ENCODE measurements at regions not wholly inside any gene's neighbourhood (a gene's known extent, or its start where the extent isn't known, plus 50 kb on each side); places are given as distances from the start of the nearest gene placed in this dataset.

DNA sequence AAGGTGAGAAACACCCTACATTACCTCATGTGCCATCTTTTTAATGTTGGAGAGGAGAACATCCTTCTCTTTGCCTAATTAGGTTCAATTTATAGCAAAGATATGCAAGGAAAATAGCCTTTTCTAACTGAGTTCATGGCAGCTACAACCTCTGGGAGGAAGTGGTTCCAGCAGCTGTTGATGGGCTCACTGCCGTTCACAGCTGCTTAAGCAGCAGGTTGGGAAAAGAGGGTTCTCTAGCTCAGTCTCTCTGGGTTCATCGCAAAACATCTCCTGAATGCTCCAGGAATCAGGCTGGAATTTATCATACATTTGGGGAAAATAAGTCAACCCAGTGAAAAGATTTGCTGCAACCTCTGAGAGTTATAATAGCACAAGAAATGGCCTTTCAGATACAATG lies 115.1 kb downstream of the UNC5CL start:
- no peak overlapping the region for H3K9ac ChIP-seq (ENCODE audit: low read depth, low read length)
- no peak overlapping the region for H3K4me2 ChIP-seq (ENCODE audit: low read length)
- H3K27me3 ChIP-seq (ENCODE audit: control insufficient read depth, insufficient read depth, low read length) = peaks cover 10% of the 10 kb centered on the region
- H3K36me3 ChIP-seq (ENCODE audit: insufficient read depth, low read length) = no peaks in the 10 kb centered on the region
- H3K4me3 ChIP-seq (ENCODE audit: low read length) = no peak overlapping the region
- no peaks in the 10 kb centered on the region for H3K9me3 ChIP-seq (replicated peaks; ENCODE audit: low read length)
- H3K4me1 ChIP-seq (ENCODE audit: control insufficient read depth, insufficient read depth, low read length) = no peaks in the 10 kb centered on the region

DNA sequence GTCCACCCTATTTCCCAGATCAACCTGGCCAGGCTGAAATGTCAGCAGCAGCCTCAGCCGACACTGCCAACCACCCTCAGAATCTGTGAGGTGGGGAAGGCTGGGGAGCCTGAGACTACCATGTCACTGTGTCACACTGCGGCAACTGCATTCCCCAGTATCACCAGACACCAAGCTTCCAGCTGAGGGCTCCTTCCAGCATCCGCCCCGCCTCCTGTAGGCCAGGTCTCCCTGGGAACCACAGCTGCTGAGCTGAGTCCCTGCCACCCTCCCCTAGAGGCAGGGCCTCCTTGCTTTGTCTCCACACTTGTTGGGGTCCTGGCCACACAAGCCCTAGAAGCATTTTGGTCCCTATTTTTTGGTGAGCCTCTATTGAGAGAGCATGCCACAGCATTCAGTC lies 115.7 kb downstream of the UNC5CL start:
- Histone ChIP-seq H3K4me3 (ENCODE audit: low read length) (no peak overlapping the region), H3K27me3 (ENCODE audit: control insufficient read depth, insufficient read depth, low read length) (peaks cover 10% of the 10 kb centered on the region), H3K36me3 (ENCODE audit: insufficient read depth, low read length) (no peaks in the 10 kb centered on the region), H3K9ac (ENCODE audit: low read depth, low read length) (no peak overlapping the region), H3K9me3 (replicated peaks; ENCODE audit: low read length) (no peaks in the 10 kb centered on the region), H3K4me2 (ENCODE audit: low read length) (no peak overlapping the region), H3K4me1 (ENCODE audit: control insufficient read depth, insufficient read depth, low read length) (no peaks in the 10 kb centered on the region)

GRCh38 chr6:40922281-40922680 lies 116.7 kb downstream of the UNC5CL start:
- no peak overlapping the region for H3K4me3 ChIP-seq (ENCODE audit: low read length)
- no peaks in the 10 kb centered on the region for H3K36me3 ChIP-seq (ENCODE audit: insufficient read depth, low read length)
- H3K9me3 ChIP-seq (replicated peaks; ENCODE audit: low read length) = no peaks in the 10 kb centered on the region
- no peaks in the 10 kb centered on the region for H3K4me1 ChIP-seq (ENCODE audit: control insufficient read depth, insufficient read depth, low read length)
- H3K9ac ChIP-seq (ENCODE audit: low read depth, low read length) = no peak overlapping the region
- H3K27me3 ChIP-seq (ENCODE audit: control insufficient read depth, insufficient read depth, low read length) = peaks cover 14% of the 10 kb centered on the region
- H3K4me2 ChIP-seq (ENCODE audit: low read length) = no peak overlapping the region

DNA sequence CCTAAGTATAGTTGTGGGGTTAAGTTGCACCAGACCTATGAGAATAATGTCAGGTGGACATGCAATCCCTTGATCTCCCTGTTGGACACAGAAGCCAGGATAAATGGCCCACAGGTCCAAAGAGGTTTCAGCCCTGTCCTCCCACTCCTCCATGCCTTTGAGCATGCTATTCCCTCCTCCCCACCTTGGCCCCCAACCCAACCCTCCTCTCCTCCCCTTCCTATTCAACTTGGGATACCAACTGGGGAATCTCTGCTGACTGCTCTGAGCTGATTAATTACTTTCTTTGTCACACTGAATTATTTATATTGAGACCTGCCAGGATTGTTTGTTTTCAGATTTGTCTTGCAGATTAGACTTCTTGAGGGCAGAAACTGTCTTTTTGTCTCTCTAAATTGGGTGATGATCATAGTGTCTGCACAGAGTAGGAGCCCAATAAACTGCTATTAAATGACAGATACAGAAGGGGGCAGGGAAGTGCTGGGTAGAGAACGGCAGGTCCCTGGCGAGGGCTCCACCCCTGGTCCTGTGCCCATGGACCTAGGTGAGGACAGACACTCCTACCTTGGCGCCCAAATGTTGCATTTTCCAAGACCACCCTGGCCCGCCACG lies 120.9 kb downstream of the UNC5CL start:
- Histone ChIP-seq H3K4me2 (ENCODE audit: low read length) (no peak overlapping the region), H3K9ac (ENCODE audit: low read depth, low read length) (no peak overlapping the region), H3K9me3 (replicated peaks; ENCODE audit: low read length) (no peaks in the 10 kb centered on the region), H3K4me3 (ENCODE audit: low read length) (no peak overlapping the region), H3K36me3 (ENCODE audit: insufficient read depth, low read length) (no peaks in the 10 kb centered on the region), H3K4me1 (ENCODE audit: control insufficient read depth, insufficient read depth, low read length) (no peaks in the 10 kb centered on the region), H3K27me3 (ENCODE audit: control insufficient read depth, insufficient read depth, low read length) (peaks cover 16% of the 10 kb centered on the region)

DNA sequence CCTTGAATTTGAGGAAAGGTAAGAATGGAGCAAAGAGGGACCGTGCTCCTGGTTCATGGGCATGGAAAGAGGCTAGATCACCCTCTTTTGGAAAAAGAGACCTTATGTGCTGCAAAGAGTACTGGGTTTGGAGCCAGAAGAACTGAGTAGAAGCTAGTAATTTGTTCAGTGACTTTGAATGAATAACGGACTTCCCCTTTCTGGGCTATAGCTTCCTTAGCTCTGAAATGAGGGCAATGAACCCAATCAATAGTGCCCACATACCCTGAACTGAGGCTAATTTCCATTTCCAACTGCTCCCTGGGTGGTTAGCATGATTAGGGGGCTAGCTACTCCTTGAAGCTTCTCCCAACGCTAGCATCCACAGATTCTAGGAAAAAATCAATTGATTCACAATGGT lies 121.4 kb downstream of the UNC5CL start:
- H3K9ac ChIP-seq (ENCODE audit: low read depth, low read length) = no peak overlapping the region
- H3K9me3 ChIP-seq (replicated peaks; ENCODE audit: low read length) = no peaks in the 10 kb centered on the region
- no peak overlapping the region for H3K4me3 ChIP-seq (ENCODE audit: low read length)
- no peaks in the 10 kb centered on the region for H3K36me3 ChIP-seq (ENCODE audit: insufficient read depth, low read length)
- H3K4me1 ChIP-seq (ENCODE audit: control insufficient read depth, insufficient read depth, low read length) = no peaks in the 10 kb centered on the region
- H3K4me2 ChIP-seq (ENCODE audit: low read length) = no peak overlapping the region
- H3K27me3 ChIP-seq (ENCODE audit: control insufficient read depth, insufficient read depth, low read length) = peaks cover 16% of the 10 kb centered on the region

- Histone ChIP-seq H3K4me2 (ENCODE audit: low read length) (no peak overlapping the region), H3K9me3 (replicated peaks; ENCODE audit: low read length) (no peaks in the 10 kb centered on the region), H3K9ac (ENCODE audit: low read depth, low read length) (no peak overlapping the region), H3K36me3 (ENCODE audit: insufficient read depth, low read length) (no peaks in the 10 kb centered on the region), H3K27me3 (ENCODE audit: control insufficient read depth, insufficient read depth, low read length) (peaks cover 16% of the 10 kb centered on the region), H3K4me1 (ENCODE audit: control insufficient read depth, insufficient read depth, low read length) (no peaks in the 10 kb centered on the region), H3K4me3 (ENCODE audit: low read length) (no peak overlapping the region)
Measured at GRCh38 chr6:40916845-40917244, 122.2 kb downstream of the UNC5CL start.

GRCh38 chr6:40915165-40915564 lies 123.9 kb downstream of the UNC5CL start:
- Histone ChIP-seq H3K9ac (ENCODE audit: low read depth, low read length) (no peak overlapping the region), H3K4me1 (ENCODE audit: control insufficient read depth, insufficient read depth, low read length) (no peaks in the 10 kb centered on the region), H3K4me2 (ENCODE audit: low read length) (no peak overlapping the region), H3K27me3 (ENCODE audit: control insufficient read depth, insufficient read depth, low read length) (peaks cover 16% of the 10 kb centered on the region), H3K9me3 (replicated peaks; ENCODE audit: low read length) (no peaks in the 10 kb centered on the region), H3K4me3 (ENCODE audit: low read length) (no peak overlapping the region), H3K36me3 (ENCODE audit: insufficient read depth, low read length) (no peaks in the 10 kb centered on the region)

GRCh38 chr6:40914005-40914404 lies 125.0 kb downstream of the UNC5CL start:
- Histone ChIP-seq H3K4me1 (ENCODE audit: control insufficient read depth, insufficient read depth, low read length) (no peaks in the 10 kb centered on the region), H3K27me3 (ENCODE audit: control insufficient read depth, insufficient read depth, low read length) (peaks cover 10% of the 10 kb centered on the region), H3K4me3 (ENCODE audit: low read length) (no peak overlapping the region), H3K36me3 (ENCODE audit: insufficient read depth, low read length) (no peaks in the 10 kb centered on the region), H3K9me3 (replicated peaks; ENCODE audit: low read length) (no peaks in the 10 kb centered on the region), H3K4me2 (ENCODE audit: low read length) (no peak overlapping the region), H3K9ac (ENCODE audit: low read depth, low read length) (no peak overlapping the region)

GRCh38 chr6:40912158-40912946 lies 126.7 kb downstream of the UNC5CL start:
- Histone ChIP-seq H3K9ac (ENCODE audit: low read depth, low read length) (no peak overlapping the region), H3K4me1 (ENCODE audit: control insufficient read depth, insufficient read depth, low read length) (no peaks in the 10 kb centered on the region), H3K36me3 (ENCODE audit: insufficient read depth, low read length) (no peaks in the 10 kb centered on the region), H3K4me2 (ENCODE audit: low read length) (no peak overlapping the region), H3K9me3 (replicated peaks; ENCODE audit: low read length) (no peaks in the 10 kb centered on the region), H3K4me3 (ENCODE audit: low read length) (no peak overlapping the region), H3K27me3 (ENCODE audit: control insufficient read depth, insufficient read depth, low read length) (peaks cover 6% of the 10 kb centered on the region)

GRCh38 chr6:40910260-40910893 lies 128.6 kb downstream of the UNC5CL start:
- Histone ChIP-seq H3K9ac (ENCODE audit: low read depth, low read length) (no peak overlapping the region), H3K4me1 (ENCODE audit: control insufficient read depth, insufficient read depth, low read length) (no peaks in the 10 kb centered on the region), H3K27me3 (ENCODE audit: control insufficient read depth, insufficient read depth, low read length) (peaks cover 6% of the 10 kb centered on the region), H3K36me3 (ENCODE audit: insufficient read depth, low read length) (no peaks in the 10 kb centered on the region), H3K9me3 (replicated peaks; ENCODE audit: low read length) (no peaks in the 10 kb centered on the region), H3K4me3 (ENCODE audit: low read length) (no peak overlapping the region), H3K4me2 (ENCODE audit: low read length) (no peak overlapping the region)

- no peak overlapping the region for H3K4me2 ChIP-seq (ENCODE audit: low read length)
- H3K4me3 ChIP-seq (ENCODE audit: low read length) = no peak overlapping the region
- H3K9me3 ChIP-seq (replicated peaks; ENCODE audit: low read length) = no peaks in the 10 kb centered on the region
- no peaks in the 10 kb centered on the region for H3K4me1 ChIP-seq (ENCODE audit: control insufficient read depth, insufficient read depth, low read length)
- no peak overlapping the region for H3K9ac ChIP-seq (ENCODE audit: low read depth, low read length)
- H3K36me3 ChIP-seq (ENCODE audit: insufficient read depth, low read length) = no peaks in the 10 kb centered on the region
- H3K27me3 ChIP-seq (ENCODE audit: control insufficient read depth, insufficient read depth, low read length) = peaks cover 3% of the 10 kb centered on the region
Measured at GRCh38 chr6:40909811-40910210, 129.2 kb downstream of the UNC5CL start.
